ENCODE measurements at regions not wholly inside any gene's neighbourhood (a gene's known extent, or its start where the extent isn't known, plus 50 kb on each side); places are given as distances from the start of the nearest gene placed in this dataset.
"Not testable (repeated sequence)": the region's sequence is repeated elsewhere in the genome, so short reads cannot be mapped to it uniquely, and the experiment has no call there.

DNA sequence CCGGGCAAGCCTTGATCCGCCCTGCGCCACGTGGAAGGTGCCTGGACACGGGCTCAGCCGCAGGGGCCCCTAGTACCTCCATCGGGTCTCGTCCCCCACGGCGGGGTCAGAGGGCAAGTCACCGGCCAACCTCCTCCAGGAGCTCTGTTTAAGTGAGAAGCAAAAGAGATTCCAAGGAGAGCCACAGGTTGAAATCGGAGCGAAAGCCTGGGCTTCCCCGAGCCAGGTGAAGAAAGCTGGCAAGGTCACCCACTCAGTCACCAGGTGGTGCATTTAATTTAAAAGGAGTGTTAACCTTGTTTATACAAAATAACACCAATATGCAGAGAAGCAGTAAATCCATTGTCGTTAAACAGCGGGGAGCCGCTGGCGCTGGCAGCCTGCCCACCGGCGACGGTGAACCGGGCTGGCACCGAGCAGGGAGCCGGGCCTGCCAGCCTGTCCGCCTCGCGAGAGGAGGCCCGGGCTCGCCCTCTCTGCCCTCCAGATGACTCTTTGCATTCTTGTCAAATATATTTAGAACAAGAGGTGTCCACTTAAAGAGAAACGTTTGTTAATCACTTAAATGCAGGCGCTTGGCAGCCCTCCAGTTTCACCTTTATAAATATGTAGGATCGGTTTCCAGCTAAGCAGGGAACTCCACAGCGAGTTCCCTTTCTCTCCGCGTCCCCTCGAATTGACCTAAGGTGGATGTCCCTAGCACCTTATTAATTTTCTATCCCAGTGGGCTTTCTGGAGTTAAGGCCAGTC, 277.3 kb upstream of the NR2F2 start:
- no peaks in the 10 kb centered on the region for H3K27me3 ChIP-seq (ENCODE audit: insufficient read depth, poor library complexity, severe bottlenecking)
- no peak overlapping the region for H3K27ac ChIP-seq (ENCODE audit: poor library complexity, severe bottlenecking)
- peak overlapping the region; percentile 15 for H3K4me3 ChIP-seq (ENCODE audit: severe bottlenecking)
- peak; percentile 68 for DNase-seq (ENCODE audit: low spot score)
- no peaks in the 10 kb centered on the region for H3K9me3 ChIP-seq (ENCODE audit: severe bottlenecking)
- peaks cover 5% of the 10 kb centered on the region for H3K4me1 ChIP-seq (ENCODE audit: insufficient read depth, poor library complexity, severe bottlenecking)
- ATAC-seq (ENCODE audit: low read depth), result peak; percentile 82
- no peaks in the 10 kb centered on the region for H3K36me3 ChIP-seq (ENCODE audit: low read depth)
- TF ChIP-seq, protein P1, sequence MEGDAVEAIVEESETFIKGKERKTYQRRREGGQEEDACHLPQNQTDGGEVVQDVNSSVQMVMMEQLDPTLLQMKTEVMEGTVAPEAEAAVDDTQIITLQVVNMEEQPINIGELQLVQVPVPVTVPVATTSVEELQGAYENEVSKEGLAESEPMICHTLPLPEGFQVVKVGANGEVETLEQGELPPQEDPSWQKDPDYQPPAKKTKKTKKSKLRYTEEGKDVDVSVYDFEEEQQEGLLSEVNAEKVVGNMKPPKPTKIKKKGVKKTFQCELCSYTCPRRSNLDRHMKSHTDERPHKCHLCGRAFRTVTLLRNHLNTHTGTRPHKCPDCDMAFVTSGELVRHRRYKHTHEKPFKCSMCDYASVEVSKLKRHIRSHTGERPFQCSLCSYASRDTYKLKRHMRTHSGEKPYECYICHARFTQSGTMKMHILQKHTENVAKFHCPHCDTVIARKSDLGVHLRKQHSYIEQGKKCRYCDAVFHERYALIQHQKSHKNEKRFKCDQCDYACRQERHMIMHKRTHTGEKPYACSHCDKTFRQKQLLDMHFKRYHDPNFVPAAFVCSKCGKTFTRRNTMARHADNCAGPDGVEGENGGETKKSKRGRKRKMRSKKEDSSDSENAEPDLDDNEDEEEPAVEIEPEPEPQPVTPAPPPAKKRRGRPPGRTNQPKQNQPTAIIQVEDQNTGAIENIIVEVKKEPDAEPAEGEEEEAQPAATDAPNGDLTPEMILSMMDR (IDR thresholded peaks at IDR 0.05; ENCODE audit: poor library complexity, severe bottlenecking), result no peak

DNA sequence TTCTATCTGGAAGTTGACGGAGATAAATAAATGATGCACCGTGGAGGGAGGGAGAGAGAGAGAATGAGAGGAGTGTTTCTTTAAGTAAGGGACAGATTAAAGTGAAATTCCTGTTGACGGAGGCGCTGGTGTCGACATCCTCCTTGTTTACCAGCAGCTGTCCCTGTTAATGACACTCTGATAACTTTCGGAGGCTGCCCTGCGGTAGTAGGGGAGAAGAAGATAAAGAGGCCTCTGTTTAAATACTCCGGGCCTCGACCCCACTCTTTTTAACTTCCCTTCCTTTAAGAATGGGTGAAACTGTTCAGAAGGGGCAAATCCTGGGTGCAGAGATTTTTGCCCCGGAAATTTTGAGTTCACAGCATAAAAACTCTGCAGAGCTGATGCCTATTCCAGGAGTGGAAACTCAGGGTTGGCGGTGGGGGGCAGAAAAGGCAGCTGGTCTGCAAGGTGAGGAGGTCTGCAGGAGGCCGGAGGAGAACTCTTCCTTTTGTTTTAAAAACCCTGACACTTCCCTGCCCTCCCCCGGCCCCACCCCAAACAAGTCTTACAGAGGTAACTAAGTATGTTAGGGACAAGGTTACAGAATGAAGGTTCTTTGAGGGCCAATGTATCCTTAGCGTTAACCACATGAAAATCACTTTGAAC, 276.6 kb upstream of the NR2F2 start:
- H3K9me3 ChIP-seq (ENCODE audit: severe bottlenecking), result no peaks in the 10 kb centered on the region
- no peaks in the 10 kb centered on the region for H3K36me3 ChIP-seq (ENCODE audit: low read depth)
- no peak overlapping the region for H3K4me3 ChIP-seq (ENCODE audit: severe bottlenecking)
- H3K27me3 ChIP-seq (ENCODE audit: insufficient read depth, poor library complexity, severe bottlenecking), result no peaks in the 10 kb centered on the region
- H3K4me1 ChIP-seq (ENCODE audit: insufficient read depth, poor library complexity, severe bottlenecking), result peaks cover 5% of the 10 kb centered on the region
- TF ChIP-seq, protein P1 (IDR thresholded peaks at IDR 0.05; ENCODE audit: poor library complexity, severe bottlenecking), result no peak
- H3K27ac ChIP-seq (ENCODE audit: poor library complexity, severe bottlenecking), result no peak overlapping the region
- DNase-seq (ENCODE audit: low spot score) (no peak), ATAC-seq (ENCODE audit: low read depth) (no peak)

DNA sequence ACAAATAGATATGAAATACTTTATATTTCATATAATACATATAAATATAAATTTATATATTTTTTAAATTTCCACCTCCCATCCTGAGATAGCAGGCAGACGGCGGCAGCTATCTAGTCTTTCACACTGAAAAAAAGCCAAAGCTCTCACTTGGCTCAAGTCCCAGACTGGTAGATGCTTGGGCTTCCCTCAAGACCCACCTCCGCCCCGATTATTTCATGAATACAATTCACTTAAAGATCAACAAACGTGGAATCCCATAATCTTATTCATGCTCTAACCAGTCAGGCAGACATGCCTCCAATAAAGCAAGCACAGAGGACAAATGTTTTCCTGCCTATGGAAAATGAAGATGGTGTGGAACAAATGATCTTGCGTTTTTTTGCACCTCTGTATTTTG, 275.9 kb upstream of the NR2F2 start:
- H3K9me3 ChIP-seq (ENCODE audit: severe bottlenecking), result no peaks in the 10 kb centered on the region
- no peaks in the 10 kb centered on the region for H3K36me3 ChIP-seq (ENCODE audit: low read depth)
- H3K27me3 ChIP-seq (ENCODE audit: insufficient read depth, poor library complexity, severe bottlenecking), result no peaks in the 10 kb centered on the region
- no peak for DNase-seq (ENCODE audit: low spot score)
- no peak overlapping the region for H3K27ac ChIP-seq (ENCODE audit: poor library complexity, severe bottlenecking)
- TF ChIP-seq, protein P1 (IDR thresholded peaks at IDR 0.05; ENCODE audit: poor library complexity, severe bottlenecking), result no peak
- no peak overlapping the region for H3K4me3 ChIP-seq (ENCODE audit: severe bottlenecking)
- H3K4me1 ChIP-seq (ENCODE audit: insufficient read depth, poor library complexity, severe bottlenecking), result peaks cover 5% of the 10 kb centered on the region
- no peak for ATAC-seq (ENCODE audit: low read depth)

DNA sequence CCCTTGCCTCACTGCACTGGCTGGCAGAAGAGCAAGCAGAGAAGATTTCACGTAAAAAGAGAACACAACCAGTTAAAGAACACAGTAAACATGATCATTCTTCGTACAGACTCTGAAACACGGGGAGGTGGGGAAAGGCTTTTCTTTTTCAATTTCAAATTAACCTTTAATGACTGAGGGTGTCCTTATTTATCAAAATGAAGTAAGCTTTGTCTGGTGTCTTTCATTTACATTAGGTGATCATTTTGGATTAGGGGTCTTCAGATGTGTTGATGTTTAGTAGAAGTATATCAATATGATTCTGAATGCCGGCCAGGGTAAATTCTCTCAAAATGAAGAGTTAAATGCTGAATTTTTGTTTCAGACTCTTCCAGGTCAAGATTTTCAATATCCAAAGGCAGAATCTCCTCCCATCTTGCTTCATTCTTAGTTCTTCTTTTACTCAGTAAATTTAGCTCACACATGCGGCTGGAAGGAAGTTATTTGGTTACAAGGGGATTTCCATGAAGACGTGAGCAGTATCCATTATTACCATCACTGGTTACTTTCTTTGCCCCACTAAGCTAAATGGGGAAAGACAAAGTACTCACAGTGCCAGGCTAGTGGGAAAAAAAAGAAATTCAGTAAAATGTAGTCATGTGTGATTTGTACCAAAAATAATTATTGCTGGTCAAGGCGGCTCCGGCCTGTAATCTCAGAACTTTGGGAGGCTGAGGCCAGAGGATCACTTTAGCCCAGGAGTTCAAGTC, 272.2 kb upstream of the NR2F2 start:
- Histone ChIP-seq H3K4me1 (ENCODE audit: insufficient read depth, poor library complexity, severe bottlenecking) (peaks cover 4% of the 10 kb centered on the region), H3K9me3 (ENCODE audit: severe bottlenecking) (no peaks in the 10 kb centered on the region), H3K27ac (ENCODE audit: poor library complexity, severe bottlenecking) (no peak overlapping the region), H3K27me3 (ENCODE audit: insufficient read depth, poor library complexity, severe bottlenecking) (no peaks in the 10 kb centered on the region), H3K4me3 (ENCODE audit: severe bottlenecking) (no peak overlapping the region), H3K36me3 (ENCODE audit: low read depth) (no peaks in the 10 kb centered on the region)
- DNase-seq (ENCODE audit: low spot score), result no peak
- TF ChIP-seq, protein P1 (IDR thresholded peaks at IDR 0.05; ENCODE audit: poor library complexity, severe bottlenecking), result no peak
- ATAC-seq (ENCODE audit: low read depth), result no peak

DNA sequence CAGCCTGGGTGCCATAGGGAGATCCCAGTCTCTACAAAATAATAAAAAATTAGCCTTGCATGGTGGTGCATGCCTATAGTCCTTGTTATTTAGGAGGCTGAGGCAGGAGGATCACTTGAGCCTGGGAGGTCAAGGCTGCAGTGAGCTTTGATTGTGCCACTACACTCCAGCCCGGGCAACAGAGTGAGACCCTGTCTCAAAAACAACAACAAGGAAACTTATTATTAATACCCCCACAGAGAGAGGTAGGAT, 271.7 kb upstream of the NR2F2 start:
- not testable (repeated sequence) for H3K27ac ChIP-seq (ENCODE audit: poor library complexity, severe bottlenecking); H3K36me3 ChIP-seq (ENCODE audit: low read depth); ATAC-seq (ENCODE audit: low read depth); H3K4me3 ChIP-seq (ENCODE audit: severe bottlenecking); H3K9me3 ChIP-seq (ENCODE audit: severe bottlenecking); H3K4me1 ChIP-seq (ENCODE audit: insufficient read depth, poor library complexity, severe bottlenecking); DNase-seq (ENCODE audit: low spot score); H3K27me3 ChIP-seq (ENCODE audit: insufficient read depth, poor library complexity, severe bottlenecking)

DNA sequence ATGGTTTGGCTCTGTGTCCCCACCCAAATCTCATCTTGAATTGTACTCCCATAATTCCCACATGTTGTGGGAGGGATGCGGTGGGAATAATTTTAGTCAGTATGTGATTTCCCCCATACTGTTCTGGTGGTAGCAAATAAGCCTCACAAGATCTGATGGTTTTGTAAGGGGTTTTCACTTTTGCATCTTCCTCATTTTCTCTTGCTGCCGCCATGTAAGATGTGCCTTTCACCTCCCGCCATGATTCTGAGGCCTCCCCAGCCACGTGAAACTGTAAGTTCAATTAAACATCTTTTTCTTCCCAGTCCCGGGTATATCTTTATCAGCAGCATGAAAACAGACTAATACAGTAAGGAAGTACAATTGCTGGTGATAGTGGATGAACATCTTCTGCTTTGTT, 269.9 kb upstream of the NR2F2 start:
- not testable (repeated sequence) for H3K9me3 ChIP-seq (ENCODE audit: severe bottlenecking); ATAC-seq (ENCODE audit: low read depth); DNase-seq (ENCODE audit: low spot score); H3K36me3 ChIP-seq (ENCODE audit: low read depth); H3K27me3 ChIP-seq (ENCODE audit: insufficient read depth, poor library complexity, severe bottlenecking); H3K27ac ChIP-seq (ENCODE audit: poor library complexity, severe bottlenecking); H3K4me1 ChIP-seq (ENCODE audit: insufficient read depth, poor library complexity, severe bottlenecking); H3K4me3 ChIP-seq (ENCODE audit: severe bottlenecking)
